ENCODE measurements at regions not wholly inside any gene's neighbourhood (a gene's known extent, or its start where the extent isn't known, plus 50 kb on each side); places are given as distances from the start of the nearest gene placed in this dataset.

DNA sequence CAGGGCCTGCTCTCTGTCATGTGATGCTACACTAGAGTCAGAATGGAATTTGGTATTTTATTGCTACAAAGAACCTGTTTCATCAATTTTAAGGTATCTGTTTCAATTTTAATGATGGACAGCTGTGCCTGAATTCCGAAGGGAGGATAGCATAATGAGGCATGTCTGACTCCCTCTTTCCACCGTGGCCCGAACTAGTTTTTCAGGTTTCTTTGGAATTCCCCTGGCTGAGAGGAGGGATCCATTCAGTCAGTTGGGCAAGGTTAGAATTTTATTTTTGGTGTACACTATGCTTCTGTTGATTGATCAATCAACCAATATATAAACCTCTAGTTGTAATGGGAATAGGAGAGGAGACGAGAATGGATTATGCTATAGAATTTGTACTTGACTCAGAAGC, 761.8 kb downstream of the FAM133A start:
- DNase-seq (ENCODE audit: low read depth): no peak
- TF ChIP-seq, protein P1, sequence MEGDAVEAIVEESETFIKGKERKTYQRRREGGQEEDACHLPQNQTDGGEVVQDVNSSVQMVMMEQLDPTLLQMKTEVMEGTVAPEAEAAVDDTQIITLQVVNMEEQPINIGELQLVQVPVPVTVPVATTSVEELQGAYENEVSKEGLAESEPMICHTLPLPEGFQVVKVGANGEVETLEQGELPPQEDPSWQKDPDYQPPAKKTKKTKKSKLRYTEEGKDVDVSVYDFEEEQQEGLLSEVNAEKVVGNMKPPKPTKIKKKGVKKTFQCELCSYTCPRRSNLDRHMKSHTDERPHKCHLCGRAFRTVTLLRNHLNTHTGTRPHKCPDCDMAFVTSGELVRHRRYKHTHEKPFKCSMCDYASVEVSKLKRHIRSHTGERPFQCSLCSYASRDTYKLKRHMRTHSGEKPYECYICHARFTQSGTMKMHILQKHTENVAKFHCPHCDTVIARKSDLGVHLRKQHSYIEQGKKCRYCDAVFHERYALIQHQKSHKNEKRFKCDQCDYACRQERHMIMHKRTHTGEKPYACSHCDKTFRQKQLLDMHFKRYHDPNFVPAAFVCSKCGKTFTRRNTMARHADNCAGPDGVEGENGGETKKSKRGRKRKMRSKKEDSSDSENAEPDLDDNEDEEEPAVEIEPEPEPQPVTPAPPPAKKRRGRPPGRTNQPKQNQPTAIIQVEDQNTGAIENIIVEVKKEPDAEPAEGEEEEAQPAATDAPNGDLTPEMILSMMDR (IDR thresholded peaks at IDR 0.05; ENCODE audit: insufficient read depth, low read length): no peak
- H3K4me3 ChIP-seq (ENCODE audit: low read depth, low read length): no peak overlapping the region

DNA sequence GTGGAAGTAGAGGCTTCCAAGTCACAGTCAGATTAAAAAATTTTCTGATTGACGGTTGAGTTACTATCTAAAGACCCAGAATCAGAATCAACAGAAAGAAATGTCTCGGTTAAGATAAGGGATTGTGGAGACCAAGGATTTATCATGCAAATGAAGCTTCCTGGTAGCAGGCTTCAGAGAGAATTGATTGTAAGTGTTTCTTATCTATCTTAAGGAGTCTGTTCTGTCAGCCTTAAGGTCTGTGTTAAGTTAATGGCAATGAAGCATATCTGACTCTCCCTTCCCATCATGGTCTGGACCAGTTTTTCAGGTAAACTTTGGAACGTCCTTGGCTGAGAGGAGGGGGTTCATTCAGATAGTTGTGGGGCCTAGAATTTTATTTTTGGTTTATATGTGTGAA, 780.2 kb downstream of the FAM133A start:
- no peak for DNase-seq (ENCODE audit: low read depth)
- no peak overlapping the region for H3K4me3 ChIP-seq (ENCODE audit: low read depth, low read length)
- TF ChIP-seq, protein P1 (IDR thresholded peaks at IDR 0.05; ENCODE audit: insufficient read depth, low read length): no peak

DNA sequence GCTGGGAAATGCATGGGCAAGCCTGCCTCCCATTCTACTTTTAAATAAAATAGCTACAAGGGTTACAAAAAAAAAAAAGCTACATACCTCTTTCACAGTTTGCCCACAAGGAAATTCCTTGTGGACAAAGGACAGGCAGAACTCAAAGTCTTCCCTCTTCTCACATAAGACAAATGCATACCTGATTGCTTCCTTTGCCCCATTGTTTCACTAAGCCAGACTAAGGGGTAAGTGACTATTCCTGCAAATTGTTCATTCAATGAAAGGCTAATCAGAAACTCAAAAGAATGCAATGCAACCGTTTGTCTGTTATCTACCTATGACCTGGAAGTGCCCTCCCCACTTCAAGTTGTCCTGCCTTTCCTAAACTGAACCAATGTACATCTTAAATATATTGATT, 780.6 kb downstream of the FAM133A start:
- DNase-seq (ENCODE audit: low read depth): no peak
- TF ChIP-seq, protein P1 (IDR thresholded peaks at IDR 0.05; ENCODE audit: insufficient read depth, low read length): no peak
- H3K4me3 ChIP-seq (ENCODE audit: low read depth, low read length): no peak overlapping the region

DNA sequence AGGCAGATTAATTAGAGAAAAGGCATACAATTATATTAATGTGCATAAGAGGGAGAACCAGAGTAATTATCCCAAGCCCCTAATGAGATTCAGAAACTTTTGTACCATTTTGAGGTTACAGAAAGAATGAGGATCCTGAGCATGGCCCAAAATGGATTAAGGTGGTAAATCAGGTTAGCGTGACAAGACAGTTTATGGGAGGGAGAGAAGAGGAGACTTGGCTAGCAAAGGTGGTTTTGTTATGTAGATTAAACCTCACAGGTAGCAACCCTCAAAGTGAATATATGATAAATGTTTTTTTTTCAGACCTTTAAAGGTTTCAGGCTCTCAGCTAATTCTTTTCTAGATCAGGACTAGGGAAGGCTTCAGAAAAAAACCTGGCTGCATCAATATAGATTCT, 781.8 kb downstream of the FAM133A start:
- no peak for DNase-seq (ENCODE audit: low read depth)
- no peak overlapping the region for H3K4me3 ChIP-seq (ENCODE audit: low read depth, low read length)
- TF ChIP-seq, protein P1 (IDR thresholded peaks at IDR 0.05; ENCODE audit: insufficient read depth, low read length): no peak

DNA sequence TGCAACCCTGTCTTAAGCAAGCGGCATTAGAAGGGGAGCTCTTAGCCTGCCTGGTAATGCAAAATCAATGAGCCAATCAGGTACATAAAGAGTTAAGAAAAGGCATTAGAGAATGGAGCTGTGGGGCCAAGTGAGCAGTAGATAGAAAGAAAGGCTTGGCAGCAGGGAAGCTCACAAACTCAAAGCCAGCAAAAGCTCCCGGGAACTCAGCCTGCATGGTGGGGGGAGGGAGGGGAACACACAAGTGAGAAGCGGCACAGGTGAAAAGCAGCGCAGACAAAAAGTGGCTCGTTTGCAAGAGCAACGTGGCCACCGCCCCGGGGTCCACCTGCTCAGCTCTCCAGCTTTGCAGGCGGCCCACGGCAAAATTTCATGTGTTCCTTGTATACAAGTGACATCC, 818.5 kb downstream of the FAM133A start:
- TF ChIP-seq, protein P1 (IDR thresholded peaks at IDR 0.05; ENCODE audit: insufficient read depth, low read length): no peak
- no peak for DNase-seq (ENCODE audit: low read depth)
- H3K4me3 ChIP-seq (ENCODE audit: low read depth, low read length): no peak overlapping the region

DNA sequence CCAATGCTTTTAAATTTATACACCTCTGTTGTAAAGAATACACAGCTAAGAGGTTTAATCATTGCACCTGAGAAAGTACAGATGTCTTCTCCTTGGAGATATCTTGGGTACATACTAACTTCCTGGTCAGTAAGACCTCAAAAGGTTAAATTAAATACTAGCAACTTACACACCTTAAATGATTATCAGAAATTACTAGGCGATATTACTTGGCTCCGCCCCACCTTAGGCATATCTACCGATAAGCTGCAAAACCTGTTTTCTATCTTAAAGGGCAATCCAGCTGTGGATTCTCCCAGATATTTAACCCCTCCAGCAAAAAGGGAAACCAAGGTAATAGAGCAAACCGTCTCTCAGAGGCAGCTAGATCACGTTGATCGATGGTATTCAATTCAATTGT, 819.4 kb downstream of the FAM133A start:
- H3K4me3 ChIP-seq (ENCODE audit: low read depth, low read length): no peak overlapping the region
- no peak for DNase-seq (ENCODE audit: low read depth)
- TF ChIP-seq, protein P1 (IDR thresholded peaks at IDR 0.05; ENCODE audit: insufficient read depth, low read length): no peak

DNA sequence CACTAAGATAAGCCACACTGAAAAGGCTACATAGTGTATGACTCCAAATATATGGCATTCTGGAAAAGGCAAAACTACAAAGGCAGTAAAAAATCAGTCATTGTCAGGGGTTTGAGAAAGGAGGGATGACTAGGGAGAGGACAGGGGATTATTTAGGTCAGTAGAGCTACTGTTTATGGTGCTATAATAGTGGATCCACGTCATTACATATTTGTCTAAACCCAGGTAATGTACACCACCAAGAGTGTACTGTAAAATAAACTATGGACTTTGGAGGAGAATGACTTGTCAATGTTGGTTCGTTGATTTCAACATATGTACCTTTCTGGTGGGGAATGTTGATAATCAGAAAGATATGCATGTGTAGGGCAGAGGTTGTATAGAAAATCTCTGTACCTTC, 837.6 kb downstream of the FAM133A start:
- DNase-seq (ENCODE audit: low read depth): no peak
- H3K4me3 ChIP-seq (ENCODE audit: low read depth, low read length): no peak overlapping the region
- TF ChIP-seq, protein P1 (IDR thresholded peaks at IDR 0.05; ENCODE audit: insufficient read depth, low read length): no peak

All from fibroblast of the aortic adventitia (primary cell).